GM18907 (cell line): ENCODE measurements at regions not wholly inside any gene's neighbourhood (a gene's known extent, or its start where the extent isn't known, plus 50 kb on each side); places are given as distances from the start of the nearest gene placed in this dataset.
"Not testable (repeated sequence)": the region's sequence is repeated elsewhere in the genome, so short reads cannot be mapped to it uniquely, and the experiment has no call there.

Experiments
- ATAC-seq: cut with Tn5 transposase; IDR thresholded peaks from one replicate; pipeline ENCODE4 v1.9.1; 2021; ENCODE audit warnings: mild to moderate bottlenecking, moderate library complexity; ENCODE audit not compliant: unreplicated experiment

DNA sequence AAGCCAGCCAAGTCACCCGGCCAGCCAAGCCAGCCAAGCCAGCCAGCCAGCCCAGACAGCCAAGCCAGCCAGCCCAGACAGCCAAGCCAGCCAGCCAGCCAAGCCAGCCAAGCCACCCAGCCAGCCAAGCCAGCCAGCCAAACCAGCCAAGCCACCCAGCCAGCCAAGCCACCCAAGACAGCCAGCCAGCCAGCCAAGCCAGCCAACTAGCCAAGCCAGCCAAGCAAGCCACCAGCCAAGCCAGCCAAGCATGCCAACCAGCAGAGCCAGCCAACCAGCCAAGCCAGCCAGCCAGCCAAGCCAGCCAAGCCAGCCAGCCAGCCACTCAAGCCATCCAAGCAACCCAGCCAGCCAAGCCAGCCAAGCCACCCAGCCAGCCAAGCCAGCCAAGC, 323.1 kb upstream of the PLGLB2 start:
- not testable (repeated sequence) for ATAC-seq

DNA sequence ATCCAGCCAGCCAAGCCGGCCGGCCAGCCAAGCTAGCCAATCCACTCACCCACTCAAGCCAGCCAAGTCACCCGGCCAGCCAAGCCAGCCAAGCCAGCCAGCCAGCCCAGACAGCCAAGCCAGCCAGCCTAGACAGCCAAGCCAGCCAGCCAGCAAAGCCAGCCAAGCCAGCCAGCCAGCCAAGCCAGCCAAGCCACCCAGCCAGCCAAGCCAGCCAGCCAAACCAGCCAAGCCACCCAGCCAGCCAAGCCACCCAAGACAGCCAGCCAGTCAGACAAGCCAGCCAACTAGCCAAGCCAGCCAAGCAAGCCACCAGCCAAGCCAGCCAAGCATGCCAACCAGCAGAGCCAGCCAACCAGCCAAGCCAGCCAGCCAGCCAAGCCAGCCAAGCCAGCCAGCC, 322.7 kb upstream of the PLGLB2 start:
- not testable (repeated sequence) for ATAC-seq

DNA sequence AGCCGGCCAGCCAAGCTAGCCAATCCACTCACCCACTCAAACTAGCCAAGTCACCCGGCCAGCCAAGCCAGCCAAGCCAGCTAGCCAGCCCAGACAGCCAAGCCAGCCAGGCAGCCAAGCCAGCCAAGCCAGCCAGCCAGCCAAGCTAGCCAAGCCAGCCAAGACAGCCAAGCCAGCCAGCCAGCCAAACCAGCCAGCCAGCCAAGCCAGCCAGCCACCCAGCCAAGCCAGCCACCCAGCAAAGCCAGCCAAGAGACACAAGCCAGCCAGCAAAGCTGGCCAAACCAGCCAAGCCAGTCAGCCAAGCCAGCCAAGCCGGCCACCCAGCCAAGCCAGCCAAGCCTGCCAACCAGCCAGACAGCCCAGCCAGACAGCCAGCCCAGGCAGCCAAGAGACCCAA, 322.2 kb upstream of the PLGLB2 start:
- ATAC-seq, result not testable (repeated sequence)

DNA sequence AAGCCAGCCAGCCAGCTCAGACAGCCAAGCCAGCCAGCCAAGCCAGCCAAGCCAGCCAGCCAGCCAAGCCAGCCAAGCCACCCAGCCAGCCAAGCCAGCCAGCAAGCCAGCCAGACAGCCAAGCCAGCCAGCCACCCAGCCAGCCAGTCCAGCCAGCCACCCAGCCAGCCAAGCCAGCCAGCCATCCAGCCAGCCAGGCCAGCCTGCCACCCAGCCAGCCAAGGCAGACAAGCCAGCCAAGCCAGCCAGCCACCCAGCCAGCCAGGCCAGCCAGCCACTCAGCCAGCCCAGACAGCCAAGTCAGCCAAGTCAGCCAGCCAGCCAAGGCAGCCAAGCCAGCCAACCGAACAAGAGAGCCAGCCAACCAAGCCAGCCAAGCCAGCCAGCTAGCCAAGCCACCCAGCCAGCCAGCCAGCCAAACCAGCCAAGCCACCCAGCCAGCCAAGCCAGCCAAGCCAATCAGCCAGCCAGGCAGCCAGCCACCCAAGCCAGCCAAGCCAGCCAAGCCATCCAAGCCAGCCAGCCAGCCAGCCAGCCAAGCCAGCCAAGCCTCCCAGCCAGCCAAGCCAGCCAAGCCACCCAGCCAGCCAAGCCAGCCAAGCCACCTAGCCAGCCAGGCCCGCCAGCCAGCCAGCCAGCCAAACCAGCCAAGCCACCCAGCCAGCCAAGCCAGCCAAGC, 319.3 kb upstream of the PLGLB2 start:
- ATAC-seq, result not testable (repeated sequence)

DNA sequence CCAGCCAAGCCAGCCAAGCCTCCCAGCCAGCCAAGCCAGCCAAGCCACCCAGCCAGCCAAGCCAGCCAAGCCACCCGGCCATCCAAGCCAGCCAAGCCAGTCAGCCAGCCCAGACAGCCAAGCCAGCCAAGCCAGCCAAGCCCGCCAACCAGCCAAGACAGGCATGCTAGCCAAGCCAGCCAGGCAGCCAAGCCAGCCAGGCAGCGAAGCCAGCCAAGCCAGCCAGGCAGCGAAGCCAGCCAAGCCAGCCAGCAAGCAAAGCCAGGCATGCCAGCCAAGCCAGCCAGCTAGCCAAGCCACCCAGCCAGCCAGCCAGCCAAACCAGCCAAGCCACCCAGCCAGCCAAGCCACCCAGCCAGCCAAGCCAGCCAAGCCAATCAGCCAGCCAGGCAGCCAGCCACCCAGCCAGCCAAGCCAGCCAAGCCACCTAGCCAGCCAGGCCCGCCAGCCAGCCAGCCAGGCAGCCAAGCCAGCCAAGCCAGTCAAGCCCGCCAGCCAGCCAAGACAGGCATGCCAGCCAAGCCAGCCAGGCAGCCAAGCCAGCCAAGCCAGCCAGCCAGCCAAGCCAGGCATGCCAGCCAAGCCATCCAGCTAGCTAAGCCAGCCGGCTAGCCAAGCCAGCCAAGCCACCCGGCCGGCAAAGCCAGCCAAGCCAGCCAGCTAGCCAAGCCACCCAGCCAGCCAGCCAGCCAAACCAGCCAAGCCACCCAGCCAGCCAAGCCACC, 318.5 kb upstream of the PLGLB2 start:
- not testable (repeated sequence) for ATAC-seq

DNA sequence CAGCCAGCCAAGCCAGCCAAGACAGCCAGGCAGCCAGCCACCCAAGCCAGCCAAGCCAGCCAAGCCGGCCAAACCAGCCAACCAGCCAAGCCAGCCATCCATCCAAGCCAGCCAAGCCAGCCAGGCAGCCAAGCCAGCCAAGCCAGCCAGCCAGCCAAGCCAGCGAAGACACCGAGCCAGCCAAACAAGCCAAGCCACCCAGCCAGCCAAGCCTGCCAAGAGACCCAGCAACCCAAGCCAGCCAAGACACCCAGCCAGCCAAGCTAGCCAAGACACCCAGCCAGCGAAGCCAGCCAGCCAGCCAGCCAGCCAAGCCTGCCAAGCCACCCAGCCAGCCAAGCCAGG, 318.0 kb upstream of the PLGLB2 start:
- not testable (repeated sequence) for ATAC-seq

DNA sequence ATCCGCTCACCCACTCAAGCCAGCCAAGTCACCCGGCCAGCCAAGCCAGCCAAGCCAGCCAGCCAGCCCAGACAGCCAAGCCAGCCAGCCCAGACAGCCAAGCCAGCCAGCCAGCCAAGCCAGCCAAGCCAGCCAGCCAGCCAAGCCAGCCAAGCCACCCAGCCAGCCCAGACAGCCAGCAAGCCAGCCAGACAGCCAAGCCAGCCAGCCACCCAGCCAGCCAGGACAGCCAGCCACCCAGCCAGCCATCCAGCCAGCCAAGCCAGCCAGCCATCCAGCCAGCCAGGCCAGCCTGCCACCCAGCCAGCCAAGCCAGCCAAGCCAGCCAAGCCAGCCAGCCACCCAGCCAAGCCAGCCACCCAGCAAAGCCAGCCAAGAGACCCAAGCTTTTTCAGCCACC, 316.8 kb upstream of the PLGLB2 start:
- not testable (repeated sequence) for ATAC-seq

DNA sequence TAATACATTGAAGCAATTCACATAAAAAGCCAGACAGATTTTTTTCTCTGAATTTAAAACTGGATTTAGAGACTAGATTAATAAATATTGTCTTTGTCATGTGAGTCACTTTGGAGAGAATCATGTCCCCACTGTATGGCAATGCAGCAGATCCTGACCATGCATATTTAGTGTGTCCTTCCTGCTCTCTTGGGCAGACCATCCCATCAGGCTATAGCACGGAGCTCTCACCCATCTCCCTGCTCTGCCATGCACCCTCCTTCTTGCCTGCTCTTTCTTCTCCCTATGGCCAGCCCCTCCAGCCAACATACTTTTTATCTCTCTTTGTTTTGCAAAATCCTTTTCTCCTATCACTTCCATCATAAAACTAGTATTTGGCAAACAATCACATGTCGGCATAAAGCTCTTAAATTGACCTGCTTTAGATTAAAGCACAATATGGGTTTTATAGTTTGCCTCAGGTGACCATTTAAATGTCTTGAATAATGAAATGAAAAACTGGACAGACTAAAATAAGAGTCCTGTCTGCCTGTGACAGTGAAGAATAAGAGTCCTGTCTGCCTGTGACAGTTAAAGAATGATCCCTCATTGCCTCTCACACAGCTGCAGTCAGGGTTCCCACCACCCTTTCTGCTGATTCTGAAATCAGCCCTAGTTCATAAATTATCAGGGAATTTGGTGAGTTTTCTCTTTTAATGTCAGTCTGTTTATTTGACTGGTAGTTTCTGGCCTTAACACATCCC, 315.0 kb upstream of the PLGLB2 start:
- ATAC-seq, result not testable (repeated sequence)

DNA sequence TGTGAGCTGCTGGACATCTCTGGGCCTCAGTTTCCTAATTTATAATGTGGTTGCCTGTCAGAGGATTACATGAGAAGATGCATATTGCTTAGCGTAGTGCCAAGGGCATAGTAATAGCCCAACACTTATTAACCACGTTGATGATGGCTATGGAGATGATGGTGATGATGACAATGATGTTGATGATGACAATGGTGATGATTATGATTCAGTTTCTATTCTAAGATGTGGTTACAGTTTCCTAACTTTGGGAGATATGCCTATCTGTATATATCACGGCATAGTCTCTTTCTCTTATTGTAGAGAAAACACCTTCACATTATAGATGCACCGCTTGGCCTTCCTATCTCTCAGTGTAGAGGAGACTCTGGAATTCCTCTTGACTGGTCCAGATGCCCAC, 311.9 kb upstream of the PLGLB2 start:
- ATAC-seq, result not testable (repeated sequence)

DNA sequence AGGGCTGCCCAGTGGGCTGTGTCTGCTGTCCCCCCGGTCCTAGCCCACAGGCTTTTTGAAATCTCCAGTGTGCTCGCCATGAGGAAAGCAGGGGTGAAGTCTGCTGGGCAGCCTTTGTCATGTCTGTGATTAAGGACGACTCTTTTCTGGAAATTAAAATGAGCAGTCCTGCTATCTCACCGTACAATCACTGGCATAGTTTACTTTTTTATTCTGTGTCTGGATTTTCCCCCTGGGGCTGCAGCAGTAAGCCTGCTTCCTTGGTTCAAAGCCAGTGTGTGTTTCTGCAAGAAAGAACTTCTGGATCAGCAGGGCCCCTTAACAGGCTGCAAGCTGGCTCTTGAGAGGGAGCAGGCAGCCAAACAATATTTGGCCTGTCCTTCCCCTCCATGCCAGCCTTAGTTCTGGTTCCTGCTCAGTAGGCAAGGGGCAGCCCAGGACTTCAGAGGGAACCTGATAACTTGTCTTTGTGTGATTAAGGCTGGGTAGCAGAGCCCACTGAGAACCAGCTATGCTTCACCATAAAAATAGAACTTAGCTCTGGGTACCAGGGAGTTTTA, 310.1 kb upstream of the PLGLB2 start:
- not testable (repeated sequence) for ATAC-seq

DNA sequence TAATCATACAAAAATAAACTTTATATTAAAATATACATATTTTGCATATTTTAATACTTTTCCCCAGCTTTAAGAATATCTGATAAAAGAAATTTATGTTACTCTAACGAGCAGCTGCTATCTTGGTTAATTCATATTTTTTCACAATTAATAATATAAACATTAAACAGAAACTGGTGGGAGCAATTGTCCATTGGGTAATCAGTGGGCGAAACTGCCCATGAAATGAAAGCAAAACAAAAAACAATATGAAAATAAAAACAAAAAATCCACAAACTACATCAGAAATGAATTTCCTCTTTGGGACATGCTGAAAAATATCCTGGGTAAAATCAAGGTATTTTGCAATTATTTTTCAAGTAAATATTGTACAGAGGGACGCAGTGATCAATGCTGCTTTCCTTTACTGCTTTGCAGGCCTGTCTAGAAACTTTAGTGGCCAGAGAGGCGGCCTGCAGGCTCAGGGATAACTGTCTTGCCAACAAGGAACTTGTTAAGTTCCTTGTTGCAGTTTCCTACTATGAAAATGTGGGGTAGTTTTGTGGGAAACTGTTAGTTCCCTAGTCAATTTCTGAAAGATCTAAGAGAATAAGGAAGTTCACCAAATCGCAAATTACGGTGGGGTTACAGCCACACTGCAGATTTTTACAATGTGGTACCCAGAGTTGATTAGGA, 309.0 kb upstream of the PLGLB2 start:
- ATAC-seq, result not testable (repeated sequence)

DNA sequence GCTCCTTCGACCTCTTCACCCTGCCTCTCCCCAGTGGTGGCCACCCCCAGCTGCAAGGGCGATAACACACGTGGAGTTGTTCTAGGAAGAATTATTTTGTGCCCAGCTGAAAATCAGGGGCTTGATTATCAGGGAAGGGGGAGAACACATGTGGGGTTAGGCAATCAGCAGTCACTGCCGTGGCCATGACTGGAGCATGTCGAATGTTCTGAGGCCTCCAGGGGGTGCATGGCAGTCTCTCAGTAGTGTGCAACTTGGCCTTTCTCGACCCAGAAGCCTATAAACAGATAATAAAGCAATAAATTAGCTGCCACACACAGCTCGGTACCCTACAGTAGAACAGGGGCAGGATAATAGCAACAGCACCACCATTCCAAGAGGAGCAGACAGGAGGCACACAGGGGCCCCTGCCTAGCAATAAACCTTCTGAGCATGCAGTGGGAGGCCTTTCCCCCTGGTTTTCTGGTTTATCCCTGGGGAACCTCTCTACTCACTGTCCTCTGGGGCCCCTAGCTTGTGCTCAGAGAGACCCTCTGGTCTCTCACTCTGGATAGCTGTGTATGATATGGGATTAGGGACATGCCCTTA, 308.2 kb upstream of the PLGLB2 start:
- not testable (repeated sequence) for ATAC-seq

DNA sequence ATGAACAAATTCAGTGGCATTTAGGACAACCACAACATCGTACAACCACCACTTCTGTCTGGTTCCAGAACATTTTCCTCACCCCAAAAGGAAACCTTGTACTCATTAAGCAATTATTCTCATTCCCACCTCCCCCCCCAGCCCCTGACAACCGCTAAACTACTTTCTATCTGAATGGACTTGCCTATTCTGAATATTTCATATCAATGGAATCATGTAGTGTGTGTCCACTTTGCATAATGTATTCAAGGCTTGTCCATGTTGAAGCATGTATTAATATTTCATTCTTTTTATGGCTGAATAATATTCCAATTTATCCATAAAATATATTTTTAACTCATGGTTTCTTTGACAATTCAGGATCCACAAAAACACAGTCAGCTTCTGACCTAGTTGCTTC, 307.2 kb upstream of the PLGLB2 start:
- ATAC-seq, result not testable (repeated sequence)

DNA sequence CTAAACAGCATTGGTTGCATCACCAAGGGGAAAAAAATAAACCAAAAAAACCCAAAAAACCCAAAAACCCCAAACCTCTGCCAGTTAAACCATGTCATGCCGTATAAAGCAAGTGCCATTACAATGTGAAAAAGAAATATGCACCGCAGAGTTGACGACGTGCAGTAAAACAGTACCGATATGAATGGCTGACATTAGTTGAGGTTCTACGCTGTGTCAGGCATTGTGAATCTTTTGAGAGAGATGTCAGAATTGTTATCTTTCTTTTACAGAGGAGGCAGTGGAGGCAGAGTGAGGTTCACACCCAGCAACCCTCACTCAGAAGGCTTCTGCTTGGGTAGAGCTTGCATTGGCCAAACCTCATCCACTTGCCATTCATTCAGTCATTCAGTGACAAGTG, 306.5 kb upstream of the PLGLB2 start:
- ATAC-seq, result not testable (repeated sequence)

DNA sequence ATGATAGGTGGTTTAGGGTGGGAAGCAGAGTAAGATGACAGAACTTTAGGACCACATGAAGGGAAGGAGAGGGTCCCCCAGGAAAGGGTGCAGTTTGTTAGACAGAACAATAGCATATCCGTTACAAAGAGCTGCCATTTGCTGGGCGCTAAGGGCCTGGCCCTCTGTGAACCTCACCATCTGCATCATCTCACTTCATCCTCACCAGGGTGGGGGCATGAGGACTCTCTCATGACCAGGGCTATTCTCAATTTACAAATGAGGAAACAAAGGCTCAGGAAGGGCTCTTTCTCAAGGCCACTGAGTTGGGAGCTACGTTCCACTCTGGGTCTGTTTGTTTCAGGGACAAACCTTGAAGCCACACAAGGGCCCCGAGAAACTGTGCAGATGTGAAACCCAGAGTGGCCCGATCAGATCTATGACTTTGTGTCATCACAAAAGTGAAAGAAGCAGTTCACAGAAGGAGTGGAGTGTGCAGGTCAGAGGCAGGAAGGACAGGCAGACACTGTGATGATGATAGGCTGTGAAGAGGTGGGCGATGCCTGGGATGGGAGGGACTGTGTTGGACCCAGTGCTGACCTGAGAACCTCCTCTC, 304.8 kb upstream of the PLGLB2 start:
- ATAC-seq, result peak; percentile 97

DNA sequence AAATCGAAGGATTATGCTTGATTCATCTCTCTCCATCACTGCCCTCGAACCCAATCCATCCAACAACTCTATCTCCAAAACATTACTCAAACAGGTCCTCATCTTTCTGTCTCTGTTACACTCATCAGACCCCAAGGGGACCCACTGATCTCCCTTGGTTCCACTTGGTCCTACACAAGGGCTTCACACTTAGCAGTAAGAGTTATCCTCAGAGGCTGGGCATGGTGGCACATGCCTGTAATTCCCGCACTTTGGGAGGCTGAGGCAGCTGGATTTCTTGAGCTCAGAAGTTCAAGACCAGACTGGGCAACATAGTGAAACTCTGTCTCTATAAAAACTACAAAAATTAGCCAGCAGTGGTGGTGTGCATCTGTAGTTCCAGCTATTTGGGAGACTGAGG, 302.9 kb upstream of the PLGLB2 start:
- not testable (repeated sequence) for ATAC-seq

DNA sequence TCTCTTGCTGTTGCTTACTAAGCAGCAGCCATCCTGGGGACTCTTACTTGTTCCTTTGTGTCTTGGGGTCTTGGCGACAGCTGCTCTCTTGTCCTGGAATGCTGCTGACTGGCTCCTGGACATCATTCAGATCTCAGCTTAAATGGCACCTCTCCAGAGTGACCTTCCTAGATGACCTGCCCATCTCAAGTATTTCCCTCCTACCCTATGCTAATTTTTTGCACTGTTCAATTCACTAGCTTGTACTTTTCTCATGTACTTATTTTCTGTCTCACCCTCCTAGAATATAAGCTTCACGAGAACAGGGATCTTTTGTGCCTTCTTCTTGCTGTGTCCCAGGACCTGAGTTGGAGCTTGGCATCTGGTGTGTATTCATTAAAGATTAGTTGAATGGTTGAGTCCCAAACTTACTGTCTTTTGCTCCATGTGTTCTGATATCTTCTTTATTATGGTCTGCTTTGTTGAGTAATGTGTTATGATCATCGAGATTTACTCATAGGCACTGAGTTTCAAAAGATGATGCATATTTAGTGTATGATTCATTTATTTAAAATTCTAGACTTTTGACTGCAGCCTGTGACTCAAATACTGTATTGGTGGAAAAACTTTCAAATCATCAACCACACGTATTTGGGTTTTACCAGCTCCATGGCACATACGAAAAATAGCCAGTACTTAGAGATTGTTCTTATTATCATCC, 302.1 kb upstream of the PLGLB2 start:
- ATAC-seq, result not testable (repeated sequence)

DNA sequence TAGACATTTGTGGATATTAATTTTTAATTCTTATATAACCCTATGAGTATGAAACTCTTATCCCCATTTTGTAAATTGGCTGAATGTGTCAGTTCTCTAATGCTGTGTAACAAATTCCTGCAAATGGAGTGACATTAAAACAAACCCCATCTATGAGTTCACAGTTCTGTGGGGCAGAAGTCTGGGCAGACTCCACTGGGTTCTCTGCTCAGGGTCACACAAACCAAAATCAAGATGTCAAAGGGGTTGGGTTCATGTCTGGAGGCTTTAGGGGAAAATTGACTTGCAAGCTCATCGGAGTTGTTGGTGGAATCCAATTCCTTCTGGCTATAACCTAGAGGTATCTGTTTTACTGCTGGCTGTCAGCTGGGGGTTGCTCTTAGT, 301.6 kb upstream of the PLGLB2 start:
- not testable (repeated sequence) for ATAC-seq

DNA sequence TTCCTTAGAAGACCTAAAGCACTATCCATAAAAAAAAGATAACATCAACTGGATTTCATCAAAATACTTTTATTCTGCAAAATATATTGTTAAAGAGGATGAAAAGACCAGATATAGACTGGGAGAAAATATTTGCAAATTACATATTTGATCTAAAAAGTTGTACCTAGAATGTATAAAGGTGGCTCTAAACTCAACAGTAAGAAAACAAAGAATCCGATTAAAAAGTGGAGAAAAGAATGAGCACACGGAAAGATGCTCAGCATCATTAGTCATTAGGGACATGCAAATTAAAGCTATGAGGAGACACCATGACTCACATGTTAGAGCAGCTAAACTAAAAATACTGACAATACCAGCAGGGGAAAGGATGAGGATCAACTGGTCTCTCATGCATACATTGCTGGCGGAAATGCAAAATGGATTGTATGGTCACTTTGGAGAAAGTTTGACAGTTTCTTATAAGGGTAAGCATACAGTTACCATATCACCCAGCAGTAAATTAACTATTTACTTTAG, 298.4 kb upstream of the PLGLB2 start:
- ATAC-seq, result not testable (repeated sequence)
